B cell (primary cell): ENCODE measurements at regions not wholly inside any gene's neighbourhood (a gene's known extent, or its start where the extent isn't known, plus 50 kb on each side); places are given as distances from the start of the nearest gene placed in this dataset.
A peak's percentile ranks its signal among the peaks of the same experiment; 100 is the strongest.

Experiments used
- ATAC-seq: fragments of 200-7000 bp; cut with Tn5 transposase; one replicate; pipeline ENCODE4 v1.10.0; 2021; ENCODE audit warnings: low read depth, mild to moderate bottlenecking, moderate number of reproducible peaks, moderate library complexity
- CTCF ChIA-PET: fragments of 350-600 bp; sonication (Branson Sonifier 250); formaldehyde crosslinking; loops from one replicate; lab custom pipeline; 2021; ENCODE audit warnings: antibody characterized with exemption, inconsistent platforms; lab: Charles Lee
- POLR2A ChIA-PET: fragments of 350-600 bp; sonication (Branson Sonifier 250); formaldehyde crosslinking; loops from one replicate; lab custom pipeline; 2021; ENCODE audit warnings: antibody characterized with exemption; lab: Charles Lee
- DNase-seq: peaks from one replicate; pipeline ENCODE4 v3.0.0; 2013
- H2AFZ ChIP-seq: 2 replicates; pipeline ENCODE4 v1.6.1; 2012; ENCODE audit warnings: mild to moderate bottlenecking, low read depth, low read length; ENCODE audit not compliant: insufficient read depth, poor library complexity, severe bottlenecking
- H3K27ac ChIP-seq, 2 donors: 1 replicate in 1 of 2; 2 replicates in 1 of 2; pipeline ENCODE4 v1.5.1; 2012 to 2013; ENCODE audit warnings: low read length in 2 of 2, mild to moderate bottlenecking in 2 of 2, moderate library complexity in 1 of 2
- H3K27me3 ChIP-seq, 4 experiments: fragments of 200-600 bp in 1 of 4; sonication (generic) in 1 of 4; replicated peaks in 1 of 4; 1 replicate in 2 of 4; 2 replicates in 2 of 4; pipeline versions ENCODE4 v1.6.1 to v1.7.0; 2013 to 2016; ENCODE audit warnings: low read length in 3 of 4, mild to moderate bottlenecking in 2 of 4, mixed read lengths in 1 of 4, moderate library complexity in 1 of 4; ENCODE audit not compliant: insufficient read depth in 4 of 4, control insufficient read depth in 3 of 4; ENCODE audit errors: control extremely low read depth in 1 of 4
- H3K36me3 ChIP-seq, 2 experiments: replicated peaks in 1 of 2; 1 replicate in 1 of 2; 2 replicates in 1 of 2; pipeline versions ENCODE4 v1.6.1 to v1.7.1; 2013; ENCODE audit warnings: low read length in 1 of 2; ENCODE audit not compliant: insufficient read depth in 2 of 2, control insufficient read depth in 1 of 2; ENCODE audit errors: control extremely low read depth in 1 of 2, extremely low read depth in 1 of 2
- H3K4me1 ChIP-seq, 2 donors: fragments of 200-600 bp in 1 of 2; sonication (generic) in 1 of 2; 1 replicate in 1 of 2; 2 replicates in 1 of 2; pipeline versions ENCODE4 v1.5.1 to v1.6.1; 2013 to 2017; ENCODE audit warnings: low read length in 2 of 2; ENCODE audit not compliant: control insufficient read depth in 2 of 2, insufficient read depth in 2 of 2
- H3K4me2 ChIP-seq: replicated peaks from 2 replicates; pipeline ENCODE3; 2012; ENCODE audit warnings: mild to moderate bottlenecking, low read depth, low read length; ENCODE audit not compliant: poor library complexity, severe bottlenecking
- H3K4me3 ChIP-seq, 5 experiments: fragments of 200-600 bp in 1 of 5; sonication (generic) in 1 of 5; 1 replicate in 3 of 5; 2 replicates in 2 of 5; pipeline versions ENCODE4 v1.5.1 to v1.7.0; 2011 to 2016; ENCODE audit warnings: low read length in 4 of 5, mild to moderate bottlenecking in 4 of 5, low read depth in 2 of 5, control low read depth in 1 of 5, moderate library complexity in 1 of 5; ENCODE audit not compliant: insufficient read depth in 1 of 5; ENCODE audit errors: control extremely low read depth in 1 of 5, extremely low read depth in 1 of 5
- H3K79me2 ChIP-seq: fragments of 200-600 bp; sonication (generic); one replicate; pipeline ENCODE4 v1.6.0; 2016; ENCODE audit warnings: low read length; ENCODE audit not compliant: control insufficient read depth, insufficient read depth
- H3K9ac ChIP-seq: fragments of 200-600 bp; sonication (generic); 2 replicates; pipeline ENCODE4 v1.6.1; 2017; ENCODE audit warnings: mild to moderate bottlenecking, low read length, moderate library complexity
- H3K9me3 ChIP-seq, 3 donors: one replicate each; pipeline versions ENCODE4 v1.6.1 to v1.7.1; 2013; ENCODE audit warnings: low read length in 2 of 3; ENCODE audit not compliant: control insufficient read depth in 2 of 3, insufficient read depth in 1 of 3; ENCODE audit errors: control extremely low read depth in 1 of 3
- H4K20me1 ChIP-seq: 2 replicates; pipeline ENCODE4 v1.6.0; 2012; ENCODE audit warnings: mild to moderate bottlenecking, low read length; ENCODE audit not compliant: insufficient read depth, control insufficient read depth, poor library complexity, severe bottlenecking
- H3K27ac Mint-ChIP-seq: one replicate; pipeline ENCODE4 v1.8.0; 2021; ENCODE audit warnings: mixed read lengths
- H3K27me3 Mint-ChIP-seq: one replicate; pipeline ENCODE4 v1.8.0; 2021; ENCODE audit warnings: mixed read lengths
- H3K4me1 Mint-ChIP-seq: one replicate; pipeline ENCODE4 v1.8.0; 2021; ENCODE audit warnings: mixed read lengths
- H3K4me3 Mint-ChIP-seq: one replicate; pipeline ENCODE4 v1.8.0; 2021; ENCODE audit warnings: mixed read lengths
- H3K9me3 Mint-ChIP-seq: one replicate; pipeline ENCODE4 v1.8.0; 2022; ENCODE audit warnings: mixed read lengths; ENCODE audit not compliant: insufficient read depth
- CTCF ChIP-seq: fragments of 200-600 bp; IDR thresholded peaks from one replicate; pipeline ENCODE4 v1.8.0; 2022; ENCODE audit warnings: antibody characterized with exemption, mild to moderate bottlenecking
- EZH2 ChIP-seq: IDR thresholded peaks from 2 replicates; pipeline ENCODE4 v1.6.1; 2012; ENCODE audit warnings: borderline replicate concordance, low read depth, mild to moderate bottlenecking, moderate library complexity, low read length; ENCODE audit not compliant: insufficient read depth, poor library complexity, severe bottlenecking
- WGBS: methylation state at CpG from one replicate; pipeline ENCODE4 v1.1.5; 2013; ENCODE audit warnings: missing lambda C conversion rate; ENCODE audit not compliant: insufficient coverage; 5-methylcytosine and 5-hydroxymethylcytosine counted together
- intact Hi-C: fragments of 100-400 bp; cut with micrococcal nuclease; formaldehyde crosslinking; loops from one replicate; pipeline ENCODE4 v1.10.0; 2022

- 80% methylated on average over 1 of the region's 2 CpGs for WGBS
- H3K27me3 ChIP-seq = no peaks in the 10 kb centered on the region
- H3K79me2 ChIP-seq = no peaks in the 10 kb centered on the region
- ChIA-PET POLR2A (interaction anchor here (1.0 kb wide), 1 partner anchor 11 kb away, joined by 3 read pairs; no protein-coding TSS in a partner anchor), CTCF (interaction anchor here (0.7 to 2.3 kb wide), 7 partner anchors 12 to 586 kb away, joined by 3 to 10 read pairs (median 3); no protein-coding TSS in a partner anchor)
- Mint-ChIP-seq H3K27ac (peak overlapping the region; percentile 60), H3K4me3 (peak overlapping the region; percentile 47), H3K4me1 (peaks cover 61% of the 10 kb centered on the region), H3K27me3 (no peaks in the 10 kb centered on the region), H3K9me3 (peaks cover under 1% of the 10 kb centered on the region)
- H3K27ac ChIP-seq = peak overlapping the region; percentile 77 to 92
- no peaks in the 10 kb centered on the region for H3K36me3 ChIP-seq
- DNase-seq (no peak), ATAC-seq (no peak)
- peak overlapping the region; percentile 56 for H3K4me2 ChIP-seq
- H3K4me3 ChIP-seq = no peak overlapping the region
- H3K9me3 ChIP-seq = peaks cover 0 to 15% (median 13%) of the 10 kb centered on the region in 3 donors
- TF ChIP-seq EZH2 = no peak
- no peak for TF ChIP-seq CTCF
- H2AFZ ChIP-seq = peak overlapping the region; percentile 48
- H4K20me1 ChIP-seq = no peaks in the 10 kb centered on the region
- peaks cover 41 to 47% of the 10 kb centered on the region in 2 donors for H3K4me1 ChIP-seq
- H3K9ac ChIP-seq = no peak overlapping the region
- intact Hi-C loops = no loop called here
Observed at GRCh38 chr5:56330167-56330566, 97.0 kb upstream of the ANKRD55 start.

- no peak for ATAC-seq
- peak overlapping the region; percentile 44 for H3K9ac ChIP-seq
- H3K79me2 ChIP-seq = no peaks in the 10 kb centered on the region
- H3K4me1 ChIP-seq = peaks cover 41 to 47% of the 10 kb centered on the region in 2 donors
- POLR2A ChIA-PET = interaction anchor here (1.0 kb wide), 1 partner anchor 11 kb away, joined by 3 read pairs; no protein-coding TSS in a partner anchor
- peak overlapping the region; percentile 91 for H3K27ac Mint-ChIP-seq
- peaks cover 0 to 10% (median 7%) of the 10 kb centered on the region in 3 donors for H3K9me3 ChIP-seq
- intact Hi-C loops = loop anchor here (2.0 to 5.0 kb wide), 4 partner anchors 15 to 508 kb away; no protein-coding TSS in a partner anchor
- no peaks in the 10 kb centered on the region for H3K27me3 ChIP-seq
- H4K20me1 ChIP-seq = no peaks in the 10 kb centered on the region
- TF ChIP-seq EZH2 = no peak
- TF ChIP-seq CTCF = no peak
- no peaks in the 10 kb centered on the region for H3K36me3 ChIP-seq
- H3K4me2 ChIP-seq = peak overlapping the region; percentile 56
- H3K4me1 Mint-ChIP-seq = peaks cover 61% of the 10 kb centered on the region
- peak overlapping the region; percentile 47 for H3K4me3 Mint-ChIP-seq
- no peak for DNase-seq
- CTCF ChIA-PET = interaction anchor here (0.7 to 2.3 kb wide), 8 partner anchors 11 to 587 kb away, joined by 3 to 10 read pairs (median 4); no protein-coding TSS in a partner anchor
- no peaks in the 10 kb centered on the region for H3K9me3 Mint-ChIP-seq
- peak overlapping the region; percentile 48 for H2AFZ ChIP-seq
- peak overlapping the region in 1 of 5 experiments; percentile 46 for H3K4me3 ChIP-seq
- no peaks in the 10 kb centered on the region for H3K27me3 Mint-ChIP-seq
- peak overlapping the region; percentile 77 to 92 for H3K27ac ChIP-seq
- no CpG with 5 or more reads among the region's 3 CpGs for WGBS
Observed at GRCh38 chr5:56329652-56330051, 96.5 kb upstream of the ANKRD55 start.
